ENCODE measurements at regions not wholly inside any gene's neighbourhood (a gene's known extent, or its start where the extent isn't known, plus 50 kb on each side); places are given as distances from the start of the nearest gene placed in this dataset.

DNA sequence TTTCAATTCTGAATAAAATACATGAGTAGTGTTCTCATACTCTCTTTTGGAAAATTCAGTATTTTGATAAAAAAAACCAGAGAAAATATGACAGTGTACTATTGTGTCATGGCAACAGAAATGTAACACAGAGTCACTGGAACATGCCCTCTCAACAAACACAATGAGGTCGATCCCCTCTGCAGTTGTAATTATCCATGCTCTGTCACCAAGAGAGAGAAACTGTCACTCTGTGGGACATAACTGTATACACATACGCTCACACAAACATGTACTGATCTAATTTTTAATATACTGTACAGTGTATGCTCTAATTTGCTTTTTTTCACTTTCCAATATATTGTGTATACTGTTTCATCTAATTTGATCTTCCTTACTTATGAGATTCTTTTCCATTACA, 1136.8 kb upstream of the TENM3 start:
- Histone ChIP-seq H2BK12ac (ENCODE audit: low read length in 2 of 2) (no peak overlapping the region), H2BK15ac (ENCODE audit: low read depth, poor library complexity, severe bottlenecking) (no peak overlapping the region), H2AFZ (ENCODE audit: low read depth, low read length) (no peak overlapping the region), H2BK5ac (ENCODE audit: low read depth, low read length, poor library complexity, severe bottlenecking) (no peak overlapping the region), H3K4ac (ENCODE audit: low read depth in 1 of 2, low read length in 2 of 2) (no peak overlapping the region), H4K91ac (ENCODE audit: low read length) (no peak overlapping the region), H3K27ac (ENCODE audit: low read length, poor library complexity, severe bottlenecking) (no peak overlapping the region), H3K9ac (ENCODE audit: low read length) (no peak overlapping the region), H3K23ac (ENCODE audit: low read length in 2 of 2) (no peak overlapping the region), H3K4me1 (ENCODE audit: control insufficient read depth, insufficient read depth, low read depth, low read length) (no peaks in the 10 kb centered on the region), H2BK120ac (ENCODE audit: low read depth, low read length) (no peak overlapping the region), H3K14ac (ENCODE audit: low read length in 2 of 2) (no peak overlapping the region), H4K8ac (ENCODE audit: low read length) (no peak overlapping the region), H3K18ac (ENCODE audit: low read depth in 1 of 2, low read length in 2 of 2) (no peak overlapping the region), H2AK5ac (ENCODE audit: low read length, severe bottlenecking) (no peak overlapping the region), H3K27me3 (ENCODE audit: control insufficient read depth in 1 of 2, insufficient read depth in 1 of 2, low read length in 2 of 2) (no peaks in the 10 kb centered on the region), H3K9me3 (ENCODE audit: control insufficient read depth, low read length) (no peaks in the 10 kb centered on the region), H3K79me1 (replicated peaks; ENCODE audit: low read length, poor library complexity, severe bottlenecking) (no peaks in the 10 kb centered on the region), H3K4me3 (ENCODE audit: insufficient read depth in 1 of 2, low read depth in 1 of 2, low read length in 2 of 2) (no peak overlapping the region), H3K4me2 (ENCODE audit: low read length, poor library complexity, severe bottlenecking) (no peak overlapping the region), H3K36me3 (ENCODE audit: control insufficient read depth in 1 of 2, insufficient read depth in 2 of 2, low read depth in 1 of 2, low read length in 2 of 2) (no peaks in the 10 kb centered on the region)
- no peak for DNase-seq
- WGBS = 40% methylated on average over 1 of the region's 2 CpGs

- H3K4me2 ChIP-seq (ENCODE audit: low read length, poor library complexity, severe bottlenecking) = no peak overlapping the region
- no peak overlapping the region for H4K8ac ChIP-seq (ENCODE audit: low read length)
- no peak overlapping the region for H2BK5ac ChIP-seq (ENCODE audit: low read depth, low read length, poor library complexity, severe bottlenecking)
- no peak overlapping the region for H2BK120ac ChIP-seq (ENCODE audit: low read depth, low read length)
- no peak overlapping the region for H3K4me3 ChIP-seq (ENCODE audit: insufficient read depth in 1 of 2, low read depth in 1 of 2, low read length in 2 of 2)
- H2BK12ac ChIP-seq (ENCODE audit: low read length in 2 of 2) = no peak overlapping the region
- DNase-seq = no peak
- H2BK15ac ChIP-seq (ENCODE audit: low read depth, poor library complexity, severe bottlenecking) = no peak overlapping the region
- H3K27me3 ChIP-seq (ENCODE audit: control insufficient read depth in 1 of 2, insufficient read depth in 1 of 2, low read length in 2 of 2) = no peaks in the 10 kb centered on the region
- no peak overlapping the region for H2AFZ ChIP-seq (ENCODE audit: low read depth, low read length)
- WGBS = 64% methylated on average over 3 of the region's 3 CpGs
- no peaks in the 10 kb centered on the region for H3K79me1 ChIP-seq (replicated peaks; ENCODE audit: low read length, poor library complexity, severe bottlenecking)
- no peak overlapping the region for H3K27ac ChIP-seq (ENCODE audit: low read length, poor library complexity, severe bottlenecking)
- H3K18ac ChIP-seq (ENCODE audit: low read depth in 1 of 2, low read length in 2 of 2) = no peak overlapping the region
- no peaks in the 10 kb centered on the region for H3K9me3 ChIP-seq (ENCODE audit: control insufficient read depth, low read length)
- no peak overlapping the region for H4K91ac ChIP-seq (ENCODE audit: low read length)
- H3K4ac ChIP-seq (ENCODE audit: low read depth in 1 of 2, low read length in 2 of 2) = no peak overlapping the region
- H3K4me1 ChIP-seq (ENCODE audit: control insufficient read depth, insufficient read depth, low read depth, low read length) = no peaks in the 10 kb centered on the region
- no peak overlapping the region for H3K23ac ChIP-seq (ENCODE audit: low read length in 2 of 2)
- H3K14ac ChIP-seq (ENCODE audit: low read length in 2 of 2) = no peak overlapping the region
- H2AK5ac ChIP-seq (ENCODE audit: low read length, severe bottlenecking) = no peak overlapping the region
- H3K36me3 ChIP-seq (ENCODE audit: control insufficient read depth in 1 of 2, insufficient read depth in 2 of 2, low read depth in 1 of 2, low read length in 2 of 2) = no peaks in the 10 kb centered on the region
- H3K9ac ChIP-seq (ENCODE audit: low read length) = no peak overlapping the region
Observed at GRCh38 chr4:181108237-181108636, 1135.0 kb upstream of the TENM3 start.

- Histone ChIP-seq H4K91ac (ENCODE audit: low read length) (no peak overlapping the region), H3K9ac (ENCODE audit: low read length) (no peak overlapping the region), H3K36me3 (ENCODE audit: control insufficient read depth in 1 of 2, insufficient read depth in 2 of 2, low read depth in 1 of 2, low read length in 2 of 2) (no peaks in the 10 kb centered on the region), H3K27me3 (ENCODE audit: control insufficient read depth in 1 of 2, insufficient read depth in 1 of 2, low read length in 2 of 2) (no peaks in the 10 kb centered on the region), H3K23ac (ENCODE audit: low read length in 2 of 2) (no peak overlapping the region), H3K9me3 (ENCODE audit: control insufficient read depth, low read length) (no peaks in the 10 kb centered on the region), H3K4me3 (ENCODE audit: insufficient read depth in 1 of 2, low read depth in 1 of 2, low read length in 2 of 2) (no peak overlapping the region), H2BK12ac (ENCODE audit: low read length in 2 of 2) (no peak overlapping the region), H2AK5ac (ENCODE audit: low read length, severe bottlenecking) (no peak overlapping the region), H2AFZ (ENCODE audit: low read depth, low read length) (no peak overlapping the region), H4K8ac (ENCODE audit: low read length) (no peak overlapping the region), H2BK15ac (ENCODE audit: low read depth, poor library complexity, severe bottlenecking) (no peak overlapping the region), H2BK120ac (ENCODE audit: low read depth, low read length) (no peak overlapping the region), H3K18ac (ENCODE audit: low read depth in 1 of 2, low read length in 2 of 2) (no peak overlapping the region), H3K4me1 (ENCODE audit: control insufficient read depth, insufficient read depth, low read depth, low read length) (no peaks in the 10 kb centered on the region), H3K79me1 (replicated peaks; ENCODE audit: low read length, poor library complexity, severe bottlenecking) (no peaks in the 10 kb centered on the region), H3K4ac (ENCODE audit: low read depth in 1 of 2, low read length in 2 of 2) (no peak overlapping the region), H3K27ac (ENCODE audit: low read length, poor library complexity, severe bottlenecking) (no peak overlapping the region), H2BK5ac (ENCODE audit: low read depth, low read length, poor library complexity, severe bottlenecking) (no peak overlapping the region), H3K14ac (ENCODE audit: low read length in 2 of 2) (no peak overlapping the region), H3K4me2 (ENCODE audit: low read length, poor library complexity, severe bottlenecking) (no peak overlapping the region)
- no peak for DNase-seq
- WGBS = 100% methylated on average over 1 of the region's 4 CpGs
Observed at GRCh38 chr4:181119186-181119585, 1124.0 kb upstream of the TENM3 start.

DNA sequence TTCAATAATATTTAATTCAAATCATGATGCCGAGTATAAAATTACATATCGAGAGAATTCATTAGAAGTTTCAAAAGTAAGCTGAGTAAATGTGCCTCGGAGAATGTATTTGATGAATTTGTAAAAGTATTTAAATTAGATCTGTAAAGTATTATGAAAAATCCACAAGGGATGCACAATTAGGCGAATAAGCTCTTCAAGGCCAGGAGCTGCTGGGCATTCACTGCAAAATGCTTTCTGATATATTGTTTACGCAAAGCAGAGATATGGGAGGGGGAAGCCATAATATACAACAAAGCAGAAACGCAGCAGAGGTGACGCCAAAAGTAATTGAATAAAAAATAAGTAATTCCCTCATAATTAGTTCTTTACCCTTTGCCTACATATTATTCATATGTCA, 1121.5 kb upstream of the TENM3 start:
- no peak overlapping the region for H3K9ac ChIP-seq (ENCODE audit: low read length)
- H3K79me1 ChIP-seq (replicated peaks; ENCODE audit: low read length, poor library complexity, severe bottlenecking) = no peaks in the 10 kb centered on the region
- H3K36me3 ChIP-seq (ENCODE audit: control insufficient read depth in 1 of 2, insufficient read depth in 2 of 2, low read depth in 1 of 2, low read length in 2 of 2) = no peaks in the 10 kb centered on the region
- no peak overlapping the region for H3K4me3 ChIP-seq (ENCODE audit: insufficient read depth in 1 of 2, low read depth in 1 of 2, low read length in 2 of 2)
- no peak overlapping the region for H2BK120ac ChIP-seq (ENCODE audit: low read depth, low read length)
- H2AFZ ChIP-seq (ENCODE audit: low read depth, low read length) = no peak overlapping the region
- H3K4me2 ChIP-seq (ENCODE audit: low read length, poor library complexity, severe bottlenecking) = no peak overlapping the region
- no peaks in the 10 kb centered on the region for H3K4me1 ChIP-seq (ENCODE audit: control insufficient read depth, insufficient read depth, low read depth, low read length)
- no peak overlapping the region for H2BK12ac ChIP-seq (ENCODE audit: low read length in 2 of 2)
- H2BK5ac ChIP-seq (ENCODE audit: low read depth, low read length, poor library complexity, severe bottlenecking) = no peak overlapping the region
- no peaks in the 10 kb centered on the region for H3K27me3 ChIP-seq (ENCODE audit: control insufficient read depth in 1 of 2, insufficient read depth in 1 of 2, low read length in 2 of 2)
- no peak for DNase-seq
- no peak overlapping the region for H3K18ac ChIP-seq (ENCODE audit: low read depth in 1 of 2, low read length in 2 of 2)
- no peak overlapping the region for H2BK15ac ChIP-seq (ENCODE audit: low read depth, poor library complexity, severe bottlenecking)
- no peak overlapping the region for H2AK5ac ChIP-seq (ENCODE audit: low read length, severe bottlenecking)
- H3K9me3 ChIP-seq (ENCODE audit: control insufficient read depth, low read length) = no peaks in the 10 kb centered on the region
- no peak overlapping the region for H3K27ac ChIP-seq (ENCODE audit: low read length, poor library complexity, severe bottlenecking)
- no peak overlapping the region for H4K8ac ChIP-seq (ENCODE audit: low read length)
- no peak overlapping the region for H3K23ac ChIP-seq (ENCODE audit: low read length in 2 of 2)
- H3K14ac ChIP-seq (ENCODE audit: low read length in 2 of 2) = no peak overlapping the region
- H3K4ac ChIP-seq (ENCODE audit: low read depth in 1 of 2, low read length in 2 of 2) = no peak overlapping the region
- WGBS = 92% methylated on average over 4 of the region's 7 CpGs
- H4K91ac ChIP-seq (ENCODE audit: low read length) = no peak overlapping the region

Data from mesenchymal stem cell (in vitro differentiated cells and primary cell).